HT-29 (cell line): ENCODE measurements at regions not wholly inside any gene's neighbourhood (a gene's known extent, or its start where the extent isn't known, plus 50 kb on each side); places are given as distances from the start of the nearest gene placed in this dataset.
A peak's percentile ranks its signal among the peaks of the same experiment; 100 is the strongest.

ENCODE experiments used
- DNase-seq: peaks from one replicate; pipeline ENCODE4 v3.0.0-alpha.2; 2015; ENCODE audit warnings: low spot score

- DNase-seq: no peak
Measured at GRCh38 chr5:168207450-168208029, 83.9 kb upstream of the WWC1 start.

- DNase-seq: no peak
Measured at GRCh38 chr5:168209244-168209995, 82.0 kb upstream of the WWC1 start.

- no peak for DNase-seq
Measured at GRCh38 chr5:168209997-168210396, 81.4 kb upstream of the WWC1 start.

- peak; percentile 2 for DNase-seq
Measured at GRCh38 chr5:168211245-168211644, 80.2 kb upstream of the WWC1 start.

GRCh38 chr5:168211936-168212335, 79.5 kb upstream of the WWC1 start:
- DNase-seq: no peak

- DNase-seq: no peak
Measured at GRCh38 chr5:168214071-168214470, 77.4 kb upstream of the WWC1 start.

GRCh38 chr5:168214886-168215285, 76.6 kb upstream of the WWC1 start:
- no peak for DNase-seq

- DNase-seq: no peak
Measured at GRCh38 chr5:168215646-168216045, 75.8 kb upstream of the WWC1 start.

- no peak for DNase-seq
Measured at GRCh38 chr5:168216989-168217388, 74.5 kb upstream of the WWC1 start.

- no peak for DNase-seq
Measured at GRCh38 chr5:168217497-168217896, 73.9 kb upstream of the WWC1 start.

GRCh38 chr5:168218746-168219145, 72.7 kb upstream of the WWC1 start:
- DNase-seq: no peak

- DNase-seq: peak; percentile 92
Measured at GRCh38 chr5:168219515-168220410, 71.7 kb upstream of the WWC1 start.

- DNase-seq: no peak
Measured at GRCh38 chr5:168224085-168224484, 67.4 kb upstream of the WWC1 start.

GRCh38 chr5:168226012-168226411, 65.4 kb upstream of the WWC1 start:
- DNase-seq: no peak

GRCh38 chr5:168227001-168227400, 64.4 kb upstream of the WWC1 start:
- no peak for DNase-seq

- no peak for DNase-seq
Measured at GRCh38 chr5:168227973-168228615, 63.4 kb upstream of the WWC1 start.

- DNase-seq: no peak
Measured at GRCh38 chr5:168228668-168229067, 62.8 kb upstream of the WWC1 start.

GRCh38 chr5:168234133-168234532, 57.3 kb upstream of the WWC1 start:
- DNase-seq: no peak

GRCh38 chr5:168238463-168238862, 53.0 kb upstream of the WWC1 start:
- DNase-seq: no peak

- DNase-seq: no peak
Measured at GRCh38 chr5:168239325-168239724, 52.1 kb upstream of the WWC1 start.
